Inflammatory macrophage (primary cell): ENCODE measurements at regions not wholly inside any gene's neighbourhood (a gene's known extent, or its start where the extent isn't known, plus 50 kb on each side); places are given as distances from the start of the nearest gene placed in this dataset.

Experiments used
- DNase-seq, 2 donors: peaks; one replicate each; pipeline ENCODE4 v3.0.0-alpha.2; 2020 to 2022

GRCh38 chr5:145176041-145176440, 659.1 kb downstream of the PRELID2 start:
- no peak for DNase-seq

GRCh38 chr5:145166110-145166509, 669.0 kb downstream of the PRELID2 start:
- DNase-seq: no peak

- no peak for DNase-seq
Measured at GRCh38 chr5:145163876-145164275, 671.3 kb downstream of the PRELID2 start.

GRCh38 chr5:145162626-145163025, 672.5 kb downstream of the PRELID2 start:
- no peak for DNase-seq

- no peak for DNase-seq
Measured at GRCh38 chr5:145161391-145161790, 673.8 kb downstream of the PRELID2 start.

- DNase-seq: no peak
Measured at GRCh38 chr5:145160679-145161078, 674.5 kb downstream of the PRELID2 start.

- DNase-seq: no peak
Measured at GRCh38 chr5:145158730-145159129, 676.4 kb downstream of the PRELID2 start.

GRCh38 chr5:145157841-145158240, 677.3 kb downstream of the PRELID2 start:
- DNase-seq: no peak

- no peak for DNase-seq
Measured at GRCh38 chr5:145141534-145141933, 693.6 kb downstream of the PRELID2 start.

GRCh38 chr5:145130996-145131395, 704.1 kb downstream of the PRELID2 start:
- DNase-seq: no peak

GRCh38 chr5:145129797-145130196, 705.3 kb downstream of the PRELID2 start:
- DNase-seq: no peak

- no peak for DNase-seq
Measured at GRCh38 chr5:145124806-145125205, 710.3 kb downstream of the PRELID2 start.

GRCh38 chr5:145118611-145119010, 716.5 kb downstream of the PRELID2 start:
- DNase-seq: no peak

GRCh38 chr5:145118127-145118526, 717.0 kb downstream of the PRELID2 start:
- no peak for DNase-seq

GRCh38 chr5:145117285-145117684, 717.9 kb downstream of the PRELID2 start:
- no peak for DNase-seq

- no peak for DNase-seq
Measured at GRCh38 chr5:145111420-145111819, 723.7 kb downstream of the PRELID2 start.

GRCh38 chr5:145110834-145111233, 724.3 kb downstream of the PRELID2 start:
- DNase-seq: no peak

GRCh38 chr5:145110181-145110580, 725.0 kb downstream of the PRELID2 start:
- no peak for DNase-seq

GRCh38 chr5:145105384-145105783, 729.8 kb downstream of the PRELID2 start:
- DNase-seq: no peak

- DNase-seq: no peak
Measured at GRCh38 chr5:145104106-145104505, 731.0 kb downstream of the PRELID2 start.

GRCh38 chr5:145101246-145101645, 733.9 kb downstream of the PRELID2 start:
- no peak for DNase-seq

GRCh38 chr5:145090115-145090514, 745.0 kb downstream of the PRELID2 start:
- no peak for DNase-seq

GRCh38 chr5:145084834-145085233, 750.3 kb downstream of the PRELID2 start:
- no peak for DNase-seq

- no peak for DNase-seq
Measured at GRCh38 chr5:145077028-145077427, 758.1 kb downstream of the PRELID2 start.

GRCh38 chr5:145076040-145076439, 759.1 kb downstream of the PRELID2 start:
- DNase-seq: no peak

GRCh38 chr5:145072889-145073288, 762.3 kb downstream of the PRELID2 start:
- no peak for DNase-seq
